Skin epidermis (tissue), 12 donors: ENCODE measurements at regions not wholly inside any gene's neighbourhood (a gene's known extent, or its start where the extent isn't known, plus 50 kb on each side); places are given as distances from the start of the nearest gene placed in this dataset.

Experiments
- H3K27ac ChIP-seq, 21 experiments: fragments of 200-600 bp; sonication (generic) in 11 of 21; one replicate each; pipeline ENCODE4 v1.5.0; 2020; ENCODE audit warnings: mild to moderate bottlenecking in 3 of 21, inconsistent platforms in 2 of 21, moderate library complexity in 2 of 21
- H3K4me3 ChIP-seq, 7 experiments: fragments of 200-600 bp; sonication (generic) in 2 of 7; one replicate each; pipeline ENCODE4 v1.5.0; 2020; ENCODE audit warnings: inconsistent platforms in 2 of 7, mild to moderate bottlenecking in 2 of 7, moderate library complexity in 1 of 7

DNA sequence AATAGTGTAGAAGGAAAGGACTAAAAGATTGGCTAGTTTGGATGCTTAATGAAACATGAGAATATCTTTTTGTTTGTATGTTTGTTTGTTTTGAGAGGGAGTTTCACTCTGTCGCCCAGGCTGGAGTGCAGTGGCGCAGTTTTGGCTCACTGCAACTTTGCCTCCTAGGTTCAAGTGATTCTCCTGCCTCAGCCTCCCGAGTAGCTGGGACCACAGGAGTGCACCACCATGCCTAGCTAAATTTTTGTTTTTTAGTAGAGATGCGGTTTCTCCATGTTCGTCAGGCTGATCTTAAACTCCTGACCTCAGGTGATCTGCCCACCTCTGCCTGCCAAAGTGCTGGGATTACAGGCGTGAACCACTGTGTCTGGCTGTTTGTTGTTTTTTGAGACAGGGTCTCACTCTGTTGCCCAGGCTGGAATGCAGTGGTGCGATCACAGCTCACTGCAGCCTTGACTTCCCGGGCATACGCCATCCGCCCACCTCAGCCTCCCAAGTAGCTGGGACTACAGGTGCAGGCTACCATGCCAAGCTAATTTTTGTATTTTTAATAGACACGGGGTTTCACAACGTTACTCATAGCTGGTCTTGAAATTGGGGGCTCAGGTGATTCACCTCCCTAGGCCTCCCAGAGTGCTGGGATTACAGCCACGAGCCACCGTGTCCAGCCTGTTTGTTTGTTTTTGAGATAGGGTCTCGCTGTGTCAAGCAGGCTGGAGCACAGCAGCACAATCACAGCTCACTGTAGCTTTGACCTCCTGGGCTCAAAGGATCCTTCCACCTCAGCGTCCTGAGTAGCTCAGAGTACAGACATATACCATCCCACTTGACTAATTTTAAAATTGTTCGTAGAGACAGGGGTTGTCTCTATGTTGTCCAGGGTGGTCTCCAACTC is 209.2 kb downstream of the MYCN start:
- no peak overlapping the region for H3K4me3 ChIP-seq
- no peak overlapping the region for H3K27ac ChIP-seq

DNA sequence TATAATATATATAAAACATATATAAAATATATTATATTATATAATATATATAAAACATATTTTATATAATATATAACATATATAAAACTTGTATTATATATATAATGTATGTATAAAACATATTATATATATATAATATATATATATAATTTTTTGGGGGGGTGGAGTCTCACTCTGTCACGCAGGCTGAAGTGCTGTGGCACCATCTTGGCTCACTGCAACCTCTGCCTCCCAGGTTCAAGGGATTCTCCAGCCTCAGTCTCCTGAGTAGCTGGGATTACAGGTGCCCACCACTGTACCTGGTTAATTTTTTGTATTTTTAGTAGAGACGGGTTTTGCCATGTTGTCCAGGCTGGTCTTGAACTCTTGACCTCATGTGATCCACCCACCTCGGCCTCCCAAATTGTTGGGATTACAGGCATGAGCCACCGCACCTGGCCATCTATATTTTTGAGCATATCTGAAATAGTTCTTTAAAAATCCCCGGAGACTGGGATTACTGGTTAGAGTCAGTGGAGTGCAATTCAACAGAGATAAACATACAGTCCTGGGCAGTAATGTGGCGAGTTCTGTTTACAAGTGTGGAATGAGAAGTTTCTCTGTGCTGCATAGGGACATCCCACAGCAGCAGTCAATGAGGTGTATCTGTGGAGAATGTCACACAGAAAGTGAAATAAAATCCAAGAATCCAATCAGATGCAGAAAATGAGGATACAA is 208.4 kb downstream of the MYCN start:
- Histone ChIP-seq H3K27ac (no peak overlapping the region), H3K4me3 (no peak overlapping the region)

DNA sequence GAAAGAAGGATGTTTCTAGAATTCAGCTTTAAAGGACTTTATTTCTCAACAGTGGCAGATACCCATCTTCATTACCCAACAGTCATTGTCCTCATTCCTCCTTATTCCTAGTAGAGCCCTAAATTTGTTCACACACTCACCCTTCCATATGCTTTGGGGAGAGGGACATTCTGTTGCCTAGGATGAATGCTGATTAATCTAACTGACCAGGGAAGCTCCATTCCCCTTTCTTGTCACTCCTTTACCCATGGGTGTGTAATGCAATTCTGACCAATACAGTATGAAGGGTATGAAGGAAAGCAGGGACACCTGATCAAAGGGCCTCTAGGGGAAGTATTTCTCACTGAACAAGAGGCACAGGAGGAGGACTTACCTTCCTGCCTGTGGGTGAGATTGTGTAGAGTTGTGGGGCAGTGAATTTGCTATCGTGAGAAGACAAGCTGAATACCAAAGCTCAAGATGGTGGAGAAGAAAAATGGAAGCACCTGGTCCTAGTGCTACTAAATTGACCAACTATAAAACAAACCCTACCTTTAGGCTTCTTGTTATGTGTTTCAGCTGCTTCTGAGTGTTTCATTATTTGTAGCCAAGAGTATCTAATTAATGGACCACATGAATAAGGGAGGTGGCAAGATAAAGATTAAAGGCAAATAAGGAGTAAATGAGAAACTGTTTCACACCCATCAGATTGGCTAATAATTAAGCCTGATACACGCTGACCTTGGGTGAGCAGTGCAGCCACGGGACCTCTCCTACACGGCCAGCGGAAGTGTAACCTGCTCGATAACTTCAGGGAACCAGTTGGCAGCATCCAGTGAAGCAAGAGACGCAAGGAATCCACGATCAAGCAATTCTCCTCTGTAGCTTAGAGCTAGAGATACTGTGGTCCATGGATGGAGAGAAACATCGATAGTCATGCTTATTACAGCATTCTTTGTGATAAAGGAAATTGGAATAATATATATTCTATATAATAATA is 202.3 kb downstream of the MYCN start:
- Histone ChIP-seq H3K4me3 (no peak overlapping the region), H3K27ac (no peak overlapping the region)

DNA sequence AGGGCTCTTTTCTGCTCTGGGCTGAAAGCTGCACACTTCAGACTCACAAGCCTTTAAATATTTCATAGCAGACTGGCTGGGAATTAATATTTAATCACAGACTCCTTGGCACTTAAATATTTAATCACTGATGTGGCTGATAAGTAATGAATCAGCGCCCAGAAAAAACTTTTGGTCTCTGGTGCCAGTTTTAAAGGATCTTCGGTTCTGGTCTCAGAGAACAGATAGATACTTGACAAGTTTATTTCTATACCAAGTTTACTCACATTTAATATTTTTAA is 201.2 kb downstream of the MYCN start:
- Histone ChIP-seq H3K4me3 (no peak overlapping the region), H3K27ac (no peak overlapping the region)

DNA sequence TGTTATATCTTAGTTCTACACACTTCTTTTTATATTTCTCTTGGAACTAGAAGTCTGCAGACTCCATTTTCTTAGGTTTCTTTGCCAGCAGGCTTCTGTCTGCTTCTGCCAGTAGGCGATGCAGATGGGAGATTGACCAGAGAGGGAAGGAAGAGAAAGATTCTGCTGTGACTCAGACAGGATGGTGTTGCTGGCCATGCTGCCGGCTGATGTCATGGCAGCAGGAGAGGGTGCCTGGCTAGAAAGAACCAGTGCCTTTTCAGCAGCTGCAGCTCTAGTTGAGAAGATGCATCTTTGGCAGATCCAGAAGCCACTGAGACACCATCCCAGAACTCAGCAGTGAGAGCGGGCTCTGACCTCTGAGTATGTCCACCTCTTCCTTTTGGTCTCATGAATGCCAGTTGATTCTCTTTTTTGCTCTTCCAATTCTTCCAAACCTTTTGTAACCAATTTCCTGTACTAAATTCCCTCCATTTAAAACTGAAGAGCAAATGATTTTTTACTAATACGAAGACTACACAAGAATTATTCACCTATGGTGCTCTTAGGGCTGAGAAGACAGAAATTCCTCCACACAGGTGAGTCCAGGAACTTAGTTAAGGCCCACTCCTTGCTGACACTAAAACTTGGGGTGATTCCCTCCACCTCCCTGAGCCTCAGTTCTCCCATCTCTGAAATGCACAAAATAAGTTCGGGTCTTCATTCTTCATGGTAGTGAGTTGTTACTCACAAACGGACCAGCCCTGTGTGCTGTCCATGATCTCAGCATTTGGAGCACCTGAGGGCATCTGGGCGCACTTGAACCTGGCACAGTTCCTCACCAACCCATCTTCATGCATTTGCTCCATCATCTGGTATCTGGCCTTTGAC is 200.7 kb downstream of the MYCN start:
- no peak overlapping the region for H3K27ac ChIP-seq
- H3K4me3 ChIP-seq, result no peak overlapping the region

DNA sequence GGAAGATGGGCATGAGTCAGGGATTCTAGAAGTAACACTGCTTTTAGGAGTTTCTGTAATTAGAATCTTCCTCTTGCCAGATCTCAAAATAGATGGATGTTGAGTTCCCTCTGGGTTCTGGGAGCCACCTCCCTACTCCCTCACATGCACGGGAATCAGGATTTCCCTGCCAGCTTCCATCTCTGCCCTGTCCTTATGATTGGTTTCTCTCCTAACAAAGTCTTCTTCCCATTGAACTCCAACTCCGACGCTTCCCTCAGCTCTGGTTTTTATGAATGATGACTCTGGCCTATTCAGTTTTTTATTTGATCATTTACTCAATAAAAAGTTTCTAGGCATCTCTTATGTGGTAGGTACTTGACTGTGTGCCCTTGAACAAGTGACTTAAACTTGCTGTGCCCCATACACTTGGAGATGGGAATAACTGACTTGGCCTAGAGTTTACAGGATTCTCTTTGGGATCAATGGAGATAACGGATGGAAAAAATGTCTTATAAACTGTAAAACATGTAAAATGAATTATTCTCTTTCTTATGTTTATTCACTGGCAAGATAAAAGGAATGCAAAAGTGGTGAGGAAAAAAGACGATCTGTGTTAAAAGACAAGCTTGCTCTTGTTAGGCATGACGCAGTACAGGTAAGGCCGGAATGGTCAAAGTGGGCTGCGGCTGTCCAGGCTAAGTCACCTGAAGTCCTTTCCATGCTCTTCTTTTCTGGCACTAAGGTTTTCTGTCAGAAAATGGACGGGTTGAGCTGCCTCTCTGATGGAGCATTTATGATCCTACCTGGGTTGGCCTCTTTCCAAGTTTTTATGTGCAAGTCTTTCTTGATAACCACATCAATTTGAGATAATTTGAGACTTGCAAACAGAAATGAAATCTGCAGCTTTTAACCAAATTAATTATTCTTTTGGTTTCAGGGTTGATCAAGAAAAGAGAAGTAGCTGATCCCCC is 199.6 kb downstream of the MYCN start:
- Histone ChIP-seq H3K4me3 (no peak overlapping the region), H3K27ac (no peak overlapping the region)

DNA sequence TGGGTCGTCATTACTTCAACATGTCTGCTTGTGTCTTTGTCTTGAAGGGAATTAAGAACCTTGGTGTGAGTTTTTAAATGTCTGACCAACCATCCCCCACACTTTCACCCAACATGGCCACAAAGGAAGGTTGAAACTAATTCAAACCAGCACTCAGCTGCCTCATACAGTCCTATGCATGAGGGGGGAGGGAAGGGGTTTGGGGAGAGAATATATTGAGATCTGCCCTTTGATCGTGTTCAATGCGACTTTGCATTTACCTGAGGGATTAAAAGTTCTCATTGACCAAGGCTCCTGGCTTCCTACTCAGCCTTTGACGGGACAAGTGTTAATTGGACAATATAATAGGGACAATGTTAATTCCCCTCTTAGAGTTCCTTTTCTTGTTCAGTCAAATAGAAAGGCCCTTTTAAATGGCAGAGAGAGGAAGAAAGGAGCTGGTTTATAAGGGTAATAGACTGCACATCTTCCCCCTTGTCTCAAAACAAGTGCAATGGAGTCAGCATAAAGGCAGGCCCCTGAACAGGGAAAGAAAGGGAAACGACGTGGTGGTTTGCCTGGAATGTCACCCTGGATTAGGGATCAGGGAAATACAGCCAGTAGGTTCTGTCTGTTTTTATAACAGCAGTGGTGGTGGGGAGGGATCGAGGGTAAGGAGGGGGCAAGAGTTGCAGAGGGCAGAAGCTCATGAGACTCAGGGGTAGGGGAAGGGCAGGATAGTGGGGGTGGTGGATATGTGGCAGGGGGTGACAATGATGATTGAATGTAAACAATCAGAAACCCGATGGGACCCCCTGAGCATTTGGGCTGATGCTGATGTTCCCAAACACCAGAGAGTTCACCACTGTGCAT is 198.7 kb downstream of the MYCN start:
- H3K27ac ChIP-seq, result no peak overlapping the region

DNA sequence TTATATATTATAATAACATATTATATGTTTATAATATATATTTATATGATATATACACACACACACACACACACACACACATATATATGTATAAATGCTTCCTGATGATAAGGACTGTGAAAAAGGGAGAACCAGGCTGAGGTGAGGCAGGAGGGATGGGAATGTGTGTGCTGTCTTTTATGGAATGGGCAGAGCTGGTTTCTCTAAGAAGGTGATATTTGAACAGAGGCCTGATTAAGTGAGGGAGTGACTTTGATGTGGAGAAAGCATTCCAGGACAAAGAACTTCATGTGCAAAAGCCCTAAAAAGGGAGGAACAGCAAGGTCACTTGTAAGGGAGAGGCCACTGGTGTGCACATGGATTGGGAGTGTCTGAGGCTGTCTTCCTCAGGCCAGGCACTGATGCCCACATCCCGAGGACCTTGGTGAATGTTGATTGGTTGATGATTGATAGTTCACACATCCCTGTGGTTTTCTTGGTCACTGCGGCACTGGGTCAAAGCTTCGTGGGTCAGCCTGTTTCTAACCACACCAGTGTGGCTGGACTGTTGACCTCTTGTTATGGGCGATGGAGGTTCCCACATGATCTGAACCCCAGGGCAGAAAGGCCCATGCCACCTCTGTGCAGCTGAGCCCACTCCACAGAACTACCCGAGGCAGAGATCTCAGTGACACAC is 196.9 kb downstream of the MYCN start:
- Histone ChIP-seq H3K4me3 (no peak overlapping the region), H3K27ac (no peak overlapping the region)

More for the DNA sequence above, 198.7 kb downstream of the MYCN start:
- no peak overlapping the region for H3K4me3 ChIP-seq

DNA sequence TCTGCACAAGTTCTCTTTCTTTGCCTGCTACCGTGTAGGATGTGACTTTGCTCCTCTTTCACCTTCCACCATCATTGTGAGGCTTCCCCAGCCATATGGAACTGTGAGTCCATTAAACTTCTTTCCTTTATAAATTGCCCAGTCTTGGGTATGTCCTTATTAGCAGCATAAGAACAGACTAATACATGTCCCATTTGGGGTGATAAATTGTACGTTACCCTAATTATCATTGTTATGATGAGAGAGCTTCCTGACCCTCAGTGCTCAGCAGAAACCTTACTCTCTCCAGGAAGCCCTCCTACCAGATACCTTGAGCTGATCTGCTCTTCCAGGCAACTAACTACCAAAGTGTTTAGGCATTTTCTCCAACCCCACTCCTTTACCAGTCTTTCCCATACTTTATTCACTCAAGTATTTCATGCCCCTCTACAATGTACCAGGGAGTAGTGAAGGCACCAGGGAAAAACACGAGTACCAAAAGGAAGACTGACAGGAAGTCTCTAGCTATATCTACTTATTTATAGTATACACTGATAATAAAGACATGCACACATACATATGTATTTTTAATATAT is 196.2 kb downstream of the MYCN start:
- no peak overlapping the region for H3K27ac ChIP-seq
- no peak overlapping the region for H3K4me3 ChIP-seq

DNA sequence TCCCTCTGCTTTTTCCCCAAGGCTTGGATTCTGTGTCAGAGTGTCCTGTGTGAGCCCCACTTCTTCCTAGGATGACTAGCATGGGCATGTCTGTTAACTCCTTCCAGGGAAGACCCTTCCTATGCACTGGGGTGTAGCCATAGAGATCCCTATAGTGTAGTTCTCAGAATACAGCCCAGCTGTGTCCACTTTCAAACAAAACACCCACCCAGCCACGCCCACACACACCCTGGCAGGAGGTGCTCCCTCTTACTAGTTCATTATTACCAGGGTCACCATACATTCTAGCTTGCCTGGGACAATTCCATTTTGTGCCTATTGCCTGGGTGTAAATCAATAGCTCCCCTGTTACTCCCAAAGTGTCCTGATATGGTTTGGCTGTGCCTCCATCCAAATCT is 195.6 kb downstream of the MYCN start:
- H3K27ac ChIP-seq, result no peak overlapping the region
- H3K4me3 ChIP-seq, result no peak overlapping the region

DNA sequence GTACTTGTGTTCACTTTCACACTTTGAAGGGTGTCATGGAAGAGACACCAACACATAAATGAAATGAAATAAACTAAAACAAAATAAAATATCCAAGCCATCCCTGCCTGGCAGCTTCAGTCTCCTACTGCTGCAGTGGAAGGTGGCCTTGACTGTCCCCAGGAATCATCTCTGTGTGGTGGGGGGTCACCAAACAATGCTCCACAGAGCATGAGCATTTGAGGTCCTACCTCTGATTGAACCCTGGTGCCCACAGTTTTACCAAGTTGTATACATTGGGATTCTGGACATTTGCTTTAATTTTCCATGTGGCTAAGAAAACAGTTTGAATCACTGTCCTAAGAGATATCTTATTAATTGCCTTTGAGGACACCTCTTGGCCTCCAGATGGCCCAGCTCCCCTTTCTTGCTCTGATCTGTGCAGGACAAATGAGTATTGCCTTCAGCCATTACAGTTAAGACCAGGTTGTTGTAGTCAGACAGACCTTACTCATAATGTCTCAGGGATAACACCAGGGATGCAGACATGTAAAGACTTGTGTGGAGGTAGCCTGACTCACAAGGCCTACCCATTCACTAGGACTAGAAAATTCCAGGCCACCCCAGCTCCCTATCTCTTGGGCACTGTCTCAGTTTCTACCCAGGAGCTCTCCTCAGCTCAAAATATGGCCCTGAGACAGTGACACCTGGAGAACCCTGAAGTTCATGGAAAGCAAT is 195.0 kb downstream of the MYCN start:
- Histone ChIP-seq H3K4me3 (no peak overlapping the region), H3K27ac (no peak overlapping the region)

DNA sequence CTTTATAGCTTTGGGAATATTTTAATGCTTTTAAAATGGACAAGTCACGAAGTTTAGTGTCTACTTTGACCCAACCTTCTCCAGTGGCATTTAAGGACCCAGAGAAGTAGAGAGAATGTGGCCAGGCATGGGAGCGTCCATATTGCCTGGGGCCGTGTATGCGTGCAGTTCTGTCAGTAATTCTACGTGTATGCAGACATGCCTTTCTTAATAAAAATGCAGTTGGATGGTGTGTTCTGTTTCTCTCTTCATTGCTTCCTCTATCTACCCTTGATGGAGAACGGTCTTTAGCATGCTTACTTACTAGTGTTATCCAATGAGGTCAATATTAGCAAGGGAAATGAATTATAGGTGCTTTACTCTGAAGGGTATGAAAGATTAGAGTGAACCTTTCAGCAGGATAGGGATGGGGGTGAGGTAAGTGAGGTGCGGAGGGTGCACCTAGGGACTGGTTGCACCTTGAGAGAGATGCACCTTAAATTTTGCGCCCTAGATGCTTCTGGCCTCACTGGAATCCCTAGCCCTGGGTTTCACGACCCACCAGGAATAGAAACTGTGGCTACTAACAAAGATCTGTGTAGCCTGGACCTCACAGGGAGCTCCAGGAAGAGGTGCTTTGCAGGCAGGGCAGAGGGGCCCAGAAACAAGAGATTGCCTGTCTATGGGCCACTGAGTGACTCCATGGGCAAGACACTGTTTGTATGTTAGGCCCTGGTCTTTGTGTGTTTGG is 194.3 kb downstream of the MYCN start:
- Histone ChIP-seq H3K27ac (no peak overlapping the region), H3K4me3 (no peak overlapping the region)

DNA sequence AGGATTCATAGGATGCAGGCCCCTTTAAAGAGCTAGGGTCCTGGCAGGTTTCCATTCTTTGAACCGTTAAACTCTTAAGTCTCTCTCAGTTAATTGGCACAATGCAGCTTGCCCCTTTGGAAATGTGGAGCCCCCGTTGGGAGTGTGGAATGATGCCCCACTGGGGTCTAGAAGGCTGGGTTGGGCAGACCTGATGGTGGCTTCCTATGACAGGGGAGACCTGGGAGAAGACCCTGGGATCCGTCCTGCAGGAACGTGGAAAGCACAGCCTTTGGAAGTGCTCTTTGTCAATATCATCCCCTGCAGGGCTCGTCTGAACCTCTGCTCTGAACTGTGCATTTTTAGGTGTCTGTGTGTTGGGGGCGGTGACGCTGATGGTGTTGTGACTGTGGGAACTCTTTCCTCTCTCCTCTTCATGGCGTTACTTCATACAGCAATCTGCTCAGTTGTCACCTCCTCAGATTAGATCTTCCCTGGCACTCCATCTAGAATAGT is 190.6 kb downstream of the MYCN start:
- Histone ChIP-seq H3K27ac (no peak overlapping the region), H3K4me3 (no peak overlapping the region)

DNA sequence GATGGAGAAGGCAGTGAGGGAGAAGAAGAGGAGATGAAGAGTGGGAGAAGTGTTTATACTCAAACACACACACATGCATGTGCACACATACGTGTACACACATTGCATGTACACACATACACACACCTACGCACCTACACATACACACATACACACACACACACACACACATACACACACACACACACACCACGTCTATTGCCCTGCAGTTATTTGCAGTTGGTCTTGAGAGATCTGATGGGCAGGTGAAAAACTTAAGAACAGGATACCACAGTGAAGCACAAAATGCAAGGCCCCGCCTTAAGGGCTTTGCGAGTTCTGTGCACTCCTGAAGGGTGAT is 190.2 kb downstream of the MYCN start:
- no peak overlapping the region for H3K27ac ChIP-seq

More for the DNA sequence above, 190.2 kb downstream of the MYCN start:
- no peak overlapping the region for H3K4me3 ChIP-seq
